PC-9 (cell line): ENCODE measurements at regions not wholly inside any gene's neighbourhood (a gene's known extent, or its start where the extent isn't known, plus 50 kb on each side); places are given as distances from the start of the nearest gene placed in this dataset.

Source experiments
- BruUV-seq: library from RNA; stranded (reverse); fragments of 400-500 nt; replicated peaks from 2 replicates; lab custom pipeline; 2021; lab: Mats Ljungman, UMichigan
- CTCF ChIA-PET: fragments of 300-600 bp; sonication (Branson Sonifier 250); formaldehyde crosslinking; loops from one replicate; lab custom pipeline; 2022; ENCODE audit warnings: antibody characterized with exemption; lab: Charles Lee
- POLR2A ChIA-PET: fragments of 300-600 bp; sonication (Branson Sonifier 250); formaldehyde crosslinking; loops from one replicate; lab custom pipeline; 2022; ENCODE audit warnings: antibody characterized with exemption; ENCODE audit not compliant: unreplicated experiment; lab: Charles Lee
- DNase-seq, 2 experiments: peaks; one replicate each; pipeline versions ENCODE4 v3.0.0 to v3.0.0-alpha.2; 2015 to 2022; ENCODE audit warnings: mixed read lengths in 1 of 2
- H2AFZ ChIP-seq: fragments of 200-600 bp; sonication (generic); 2 replicates; pipeline ENCODE4 v1.8.1; 2017; ENCODE audit warnings: antibody characterized with exemption
- H3F3A ChIP-seq: fragments of 200-600 bp; sonication (generic); 2 replicates; pipeline ENCODE4 v1.8.1; 2017; ENCODE audit warnings: antibody characterized with exemption, mild to moderate bottlenecking, low read depth; ENCODE audit not compliant: insufficient read depth
- H3K27ac ChIP-seq: fragments of 200-600 bp; sonication (generic); 2 replicates; pipeline ENCODE4 v1.6.1; 2016; ENCODE audit warnings: mixed run types
- H3K27me3 ChIP-seq: fragments of 200-600 bp; sonication (generic); 2 replicates; pipeline ENCODE4 v1.6.1; 2016; ENCODE audit warnings: low read depth, mixed run types; ENCODE audit not compliant: insufficient read depth
- H3K36me3 ChIP-seq: fragments of 200-600 bp; sonication (generic); 2 replicates; pipeline ENCODE4 v1.6.1; 2016; ENCODE audit warnings: low read depth, mixed run types
- H3K4me1 ChIP-seq: fragments of 200-600 bp; sonication (generic); replicated peaks from 2 replicates; pipeline ENCODE4 v1.6.1; 2016; ENCODE audit warnings: mixed run types; ENCODE audit not compliant: insufficient read depth
- H3K4me2 ChIP-seq: fragments of 200-600 bp; sonication (generic); 2 replicates; pipeline ENCODE4 v1.6.1; 2017; ENCODE audit warnings: mixed run types
- H3K4me3 ChIP-seq: fragments of 200-600 bp; sonication (generic); 2 replicates; pipeline ENCODE4 v1.6.1; 2016; ENCODE audit warnings: mixed run types
- H3K79me2 ChIP-seq: fragments of 200-600 bp; sonication (generic); 2 replicates; pipeline ENCODE4 v1.6.1; 2017; ENCODE audit warnings: low read depth, mixed run types
- H3K9me2 ChIP-seq: fragments of 200-600 bp; sonication (generic); 2 replicates; pipeline ENCODE4 v1.8.1; 2017; ENCODE audit warnings: mild to moderate bottlenecking; ENCODE audit not compliant: insufficient read depth
- H3K9me3 ChIP-seq: fragments of 200-600 bp; sonication (generic); 2 replicates; pipeline ENCODE4 v1.8.1; 2016; ENCODE audit warnings: low read depth; ENCODE audit not compliant: insufficient read depth
- H4K20me1 ChIP-seq: fragments of 200-600 bp; sonication (generic); 2 replicates; pipeline ENCODE4 v1.8.1; 2017; ENCODE audit not compliant: insufficient read depth
- EZH2 ChIP-seq: fragments of 200-600 bp; sonication (generic); IDR thresholded peaks from 2 replicates; pipeline ENCODE4 v1.8.0; 2017; ENCODE audit warnings: antibody characterized with exemption, low read depth
- intact Hi-C: fragments of 100-400 bp; cut with micrococcal nuclease; formaldehyde crosslinking; loops from one replicate; pipeline ENCODE4 v1.10.0; 2022; ENCODE audit not compliant: unreplicated experiment
- TF ChIP-seq, protein P1 (sequence below): fragments of 200-600 bp; sonication (generic); conservative IDR thresholded peaks from 2 replicates; pipeline ENCODE4 v1.6.1; 2017; ENCODE audit warnings: mixed run types, antibody characterized with exemption, mild to moderate bottlenecking, moderate library complexity

DNA sequence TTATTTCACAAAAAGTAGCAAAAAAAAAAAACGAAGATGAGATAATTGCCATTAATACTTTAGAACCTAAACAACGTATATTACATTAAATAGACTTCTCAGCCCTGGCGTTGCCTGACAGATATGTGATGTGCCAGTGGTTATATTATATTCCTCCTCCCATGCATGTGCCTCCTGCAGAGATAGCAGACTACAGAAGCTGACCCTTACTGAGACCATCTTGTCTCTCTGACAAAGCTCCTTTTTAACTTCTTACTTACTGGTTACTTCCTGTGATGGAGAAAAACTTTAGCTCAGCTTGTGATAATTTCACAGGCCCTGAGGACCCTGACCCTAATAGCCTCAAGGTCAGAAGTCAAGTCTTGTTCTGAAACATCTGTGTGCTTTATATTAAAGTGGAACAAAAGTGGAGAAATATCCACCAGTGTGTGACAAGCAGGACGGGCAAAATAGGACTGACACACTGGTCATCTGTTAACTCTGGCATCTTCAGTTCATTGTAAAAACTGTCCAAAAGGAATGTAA is 80.6 kb upstream of the POU5F2 start:
- Histone ChIP-seq H3K4me3 (no peak overlapping the region), H3K9me3 (no peaks in the 10 kb centered on the region), H2AFZ (no peak overlapping the region), H3K4me1 (no peaks in the 10 kb centered on the region), H3K36me3 (no peaks in the 10 kb centered on the region), H3K27me3 (no peaks in the 10 kb centered on the region), H3K27ac (no peak overlapping the region), H3F3A (no peaks in the 10 kb centered on the region), H3K4me2 (no peak overlapping the region), H4K20me1 (no peaks in the 10 kb centered on the region), H3K79me2 (no peaks in the 10 kb centered on the region), H3K9me2 (no peaks in the 10 kb centered on the region)
- ChIA-PET CTCF (no interaction called here), POLR2A (no interaction called here)
- no TSS peak for BruUV-seq
- no peak for DNase-seq
- intact Hi-C loops = no loop called here
- TF ChIP-seq EZH2 = no peak
- TF ChIP-seq, protein P1, sequence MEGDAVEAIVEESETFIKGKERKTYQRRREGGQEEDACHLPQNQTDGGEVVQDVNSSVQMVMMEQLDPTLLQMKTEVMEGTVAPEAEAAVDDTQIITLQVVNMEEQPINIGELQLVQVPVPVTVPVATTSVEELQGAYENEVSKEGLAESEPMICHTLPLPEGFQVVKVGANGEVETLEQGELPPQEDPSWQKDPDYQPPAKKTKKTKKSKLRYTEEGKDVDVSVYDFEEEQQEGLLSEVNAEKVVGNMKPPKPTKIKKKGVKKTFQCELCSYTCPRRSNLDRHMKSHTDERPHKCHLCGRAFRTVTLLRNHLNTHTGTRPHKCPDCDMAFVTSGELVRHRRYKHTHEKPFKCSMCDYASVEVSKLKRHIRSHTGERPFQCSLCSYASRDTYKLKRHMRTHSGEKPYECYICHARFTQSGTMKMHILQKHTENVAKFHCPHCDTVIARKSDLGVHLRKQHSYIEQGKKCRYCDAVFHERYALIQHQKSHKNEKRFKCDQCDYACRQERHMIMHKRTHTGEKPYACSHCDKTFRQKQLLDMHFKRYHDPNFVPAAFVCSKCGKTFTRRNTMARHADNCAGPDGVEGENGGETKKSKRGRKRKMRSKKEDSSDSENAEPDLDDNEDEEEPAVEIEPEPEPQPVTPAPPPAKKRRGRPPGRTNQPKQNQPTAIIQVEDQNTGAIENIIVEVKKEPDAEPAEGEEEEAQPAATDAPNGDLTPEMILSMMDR = no peak

DNA sequence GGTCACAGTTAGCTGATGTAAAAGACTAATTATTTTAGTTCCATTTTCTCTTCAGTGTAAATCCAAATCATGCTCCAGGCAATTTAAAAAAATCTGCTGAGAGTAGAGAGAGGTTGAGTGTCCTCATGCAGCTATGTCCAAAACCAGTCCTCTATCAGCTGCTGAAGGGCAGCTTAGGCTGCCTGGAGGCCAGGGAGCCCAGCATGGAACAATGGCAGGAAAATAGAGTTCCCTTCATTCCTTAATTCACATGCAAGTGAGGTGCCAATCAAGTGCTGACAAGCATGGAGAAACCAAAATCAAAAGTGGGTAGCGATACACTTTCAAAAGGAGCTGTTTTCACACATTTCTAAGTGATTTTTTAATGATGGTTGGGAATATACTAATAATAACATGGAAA is 78.3 kb upstream of the POU5F2 start:
- Histone ChIP-seq H3K27ac (no peak overlapping the region), H4K20me1 (no peaks in the 10 kb centered on the region), H3K9me2 (no peaks in the 10 kb centered on the region), H3F3A (no peaks in the 10 kb centered on the region), H3K9me3 (no peaks in the 10 kb centered on the region), H2AFZ (no peak overlapping the region), H3K4me3 (no peak overlapping the region), H3K36me3 (no peaks in the 10 kb centered on the region), H3K4me2 (no peak overlapping the region), H3K4me1 (no peaks in the 10 kb centered on the region), H3K27me3 (no peaks in the 10 kb centered on the region), H3K79me2 (no peaks in the 10 kb centered on the region)
- TF ChIP-seq, protein P1 = no peak
- no peak for TF ChIP-seq EZH2
- ChIA-PET CTCF (no interaction called here), POLR2A (no interaction called here)
- BruUV-seq = no TSS peak
- DNase-seq = no peak
- intact Hi-C loops = no loop called here

DNA sequence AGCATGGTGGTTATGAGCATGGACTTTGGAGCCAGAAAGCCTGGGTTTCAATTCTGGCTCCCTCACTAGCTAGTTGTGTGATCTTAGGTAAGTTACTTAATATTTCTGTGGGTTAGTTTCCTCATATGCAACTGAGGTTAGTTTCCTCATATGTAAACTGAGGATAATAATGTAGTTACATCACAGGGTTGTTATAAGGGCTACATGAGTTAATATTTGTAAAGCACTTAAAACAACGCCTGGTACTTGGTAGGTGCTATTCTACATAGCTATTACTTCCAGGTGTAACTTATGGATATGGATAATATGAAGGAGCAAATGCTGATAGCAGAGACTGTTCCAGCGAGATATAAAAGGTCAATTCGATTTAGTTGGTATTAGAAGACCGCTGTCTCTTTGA is 69.4 kb upstream of the POU5F2 start:
- no peak overlapping the region for H2AFZ ChIP-seq
- CTCF ChIA-PET = no interaction called here
- no TSS peak for BruUV-seq

More for the DNA sequence above, 69.4 kb upstream of the POU5F2 start:
- Histone ChIP-seq H3K27ac (no peak overlapping the region), H3K4me2 (no peak overlapping the region), H3K79me2 (no peaks in the 10 kb centered on the region), H3K36me3 (no peaks in the 10 kb centered on the region), H3K4me3 (no peak overlapping the region), H3F3A (no peaks in the 10 kb centered on the region), H3K27me3 (no peaks in the 10 kb centered on the region), H3K9me2 (no peaks in the 10 kb centered on the region), H4K20me1 (no peaks in the 10 kb centered on the region), H3K4me1 (no peaks in the 10 kb centered on the region), H3K9me3 (no peaks in the 10 kb centered on the region)
- no peak for TF ChIP-seq EZH2
- TF ChIP-seq, protein P1 = no peak
- intact Hi-C loops = no loop called here
- POLR2A ChIA-PET = no interaction called here
- DNase-seq = no peak
